Activated B cell treated with CpG ODN at 0.5 μM for 24 hours (primary cell): ENCODE measurements at regions not wholly inside any gene's neighbourhood (a gene's known extent, or its start where the extent isn't known, plus 50 kb on each side); places are given as distances from the start of the nearest gene placed in this dataset.

Source experiments
- ATAC-seq: fragments of 200-7000 bp; cut with Tn5 transposase; one replicate; pipeline ENCODE4 v1.10.0; 2021; ENCODE audit warnings: low read depth, mild to moderate bottlenecking, moderate library complexity
- CTCF ChIA-PET: fragments of 350-600 bp; sonication (Branson Sonifier 250); formaldehyde crosslinking; loops from one replicate; lab custom pipeline; 2021; ENCODE audit warnings: antibody characterized with exemption; lab: Charles Lee
- POLR2A ChIA-PET: fragments of 350-600 bp; sonication (Branson Sonifier 250); formaldehyde crosslinking; loops from one replicate; lab custom pipeline; 2021; ENCODE audit warnings: antibody characterized with exemption; lab: Charles Lee
- DNase-seq: peaks from one replicate; pipeline ENCODE4 v3.0.0; 2022
- H3K27ac Mint-ChIP-seq: one replicate; pipeline ENCODE4 v1.8.0; 2020; ENCODE audit warnings: mixed read lengths
- H3K27me3 Mint-ChIP-seq: one replicate; pipeline ENCODE4 v1.8.0; 2021; ENCODE audit warnings: mixed read lengths
- H3K36me3 Mint-ChIP-seq: one replicate; pipeline ENCODE4 v1.8.0; 2021; ENCODE audit warnings: low read depth, mixed read lengths
- H3K4me1 Mint-ChIP-seq: one replicate; pipeline ENCODE4 v1.8.0; 2021; ENCODE audit warnings: mixed read lengths
- H3K4me3 Mint-ChIP-seq: one replicate; pipeline ENCODE4 v1.8.0; 2020; ENCODE audit warnings: mild to moderate bottlenecking, mixed read lengths
- H3K9me3 Mint-ChIP-seq: one replicate; pipeline ENCODE4 v1.8.0; 2020; ENCODE audit warnings: mixed read lengths
- CTCF ChIP-seq: fragments of 200-600 bp; IDR thresholded peaks from one replicate; pipeline ENCODE4 v1.8.0; 2022; ENCODE audit warnings: antibody characterized with exemption, mild to moderate bottlenecking
- intact Hi-C: fragments of 100-400 bp; cut with micrococcal nuclease; formaldehyde crosslinking; loops from one replicate; pipeline ENCODE4 v1.15.1; 2024

GRCh38 chr1:94627771-94628498, 86.4 kb upstream of the F3 start:
- CTCF ChIA-PET, result no interaction called here
- no peak overlapping the region for H3K4me3 Mint-ChIP-seq

GRCh38 chr1:94624203-94624602, 82.6 kb upstream of the F3 start:
- Mint-ChIP-seq H3K27ac (no peak overlapping the region), H3K4me1 (no peaks in the 10 kb centered on the region), H3K9me3 (no peaks in the 10 kb centered on the region), H3K36me3 (no peaks in the 10 kb centered on the region), H3K27me3 (no peaks in the 10 kb centered on the region), H3K4me3 (no peak overlapping the region)
- intact Hi-C loops, result no loop called here
- TF ChIP-seq CTCF, result no peak
- ChIA-PET CTCF (no interaction called here), POLR2A (no interaction called here)
- DNase-seq, result no peak
- no peak for ATAC-seq

More at GRCh38 chr1:94627771-94628498, 86.4 kb upstream of the F3 start:
- TF ChIP-seq CTCF, result no peak
- Mint-ChIP-seq H3K9me3 (no peaks in the 10 kb centered on the region), H3K4me1 (no peaks in the 10 kb centered on the region), H3K27ac (no peak overlapping the region), H3K36me3 (no peaks in the 10 kb centered on the region), H3K27me3 (peaks cover 8% of the 10 kb centered on the region)
- no peak for ATAC-seq
- POLR2A ChIA-PET, result no interaction called here
- no peak for DNase-seq
- intact Hi-C loops, result no loop called here

- no peak for DNase-seq
- intact Hi-C loops, result no loop called here
- no peaks in the 10 kb centered on the region for H3K36me3 Mint-ChIP-seq
- TF ChIP-seq CTCF, result no peak
- ChIA-PET CTCF (no interaction called here), POLR2A (no interaction called here)
- no peaks in the 10 kb centered on the region for H3K4me1 Mint-ChIP-seq
- ATAC-seq, result no peak
- no peak overlapping the region for H3K27ac Mint-ChIP-seq
- no peaks in the 10 kb centered on the region for H3K9me3 Mint-ChIP-seq
- H3K27me3 Mint-ChIP-seq, result no peaks in the 10 kb centered on the region
- H3K4me3 Mint-ChIP-seq, result no peak overlapping the region
Observed at GRCh38 chr1:94623560-94624148, 82.1 kb upstream of the F3 start.

GRCh38 chr1:94622757-94623156, 81.2 kb upstream of the F3 start:
- intact Hi-C loops, result no loop called here
- no peaks in the 10 kb centered on the region for H3K36me3 Mint-ChIP-seq
- CTCF ChIA-PET, result no interaction called here
- TF ChIP-seq CTCF, result no peak
- H3K27ac Mint-ChIP-seq, result no peak overlapping the region
- peaks cover 6% of the 10 kb centered on the region for H3K27me3 Mint-ChIP-seq
- DNase-seq, result no peak
- POLR2A ChIA-PET, result no interaction called here
- H3K4me3 Mint-ChIP-seq, result no peak overlapping the region
- H3K4me1 Mint-ChIP-seq, result no peaks in the 10 kb centered on the region
- H3K9me3 Mint-ChIP-seq, result peaks cover 6% of the 10 kb centered on the region
- ATAC-seq, result no peak

DNA sequence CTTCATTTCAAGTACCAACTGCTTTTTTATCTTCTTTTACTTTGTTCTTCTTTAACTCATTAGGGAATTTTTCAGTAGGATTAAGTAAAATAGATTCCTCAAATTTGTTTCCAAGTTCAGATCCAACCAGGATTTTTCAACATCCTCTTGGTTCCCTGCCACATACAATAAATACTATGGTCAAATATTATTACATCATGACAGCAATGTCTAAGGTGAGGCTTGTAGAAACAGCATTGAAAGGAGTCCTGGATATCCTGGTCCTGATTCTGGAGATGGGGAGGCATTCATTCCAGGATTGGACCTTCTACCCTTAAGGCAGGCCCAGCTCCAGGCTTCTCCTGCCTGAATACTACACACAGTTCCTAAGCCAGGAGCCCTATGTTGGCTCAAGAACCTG, 80.2 kb upstream of the F3 start:
- H3K36me3 Mint-ChIP-seq, result no peaks in the 10 kb centered on the region
- POLR2A ChIA-PET, result no interaction called here
- H3K27me3 Mint-ChIP-seq, result peaks cover 6% of the 10 kb centered on the region
- H3K4me1 Mint-ChIP-seq, result no peaks in the 10 kb centered on the region
- no peak for TF ChIP-seq CTCF
- ATAC-seq, result no peak
- no peak overlapping the region for H3K4me3 Mint-ChIP-seq
- H3K9me3 Mint-ChIP-seq, result peaks cover 6% of the 10 kb centered on the region
- intact Hi-C loops, result no loop called here
- DNase-seq, result no peak
- no peak overlapping the region for H3K27ac Mint-ChIP-seq
- CTCF ChIA-PET, result no interaction called here
